Endothelial cell of umbilical vein (primary cell): ENCODE measurements at regions not wholly inside any gene's neighbourhood (a gene's known extent, or its start where the extent isn't known, plus 50 kb on each side); places are given as distances from the start of the nearest gene placed in this dataset.

Experiments used
- BruUV-seq: library from RNA; stranded (reverse); fragments of 400-500 nt; replicated peaks from 2 replicates; lab custom pipeline; 2021; lab: Mats Ljungman, UMichigan
- CTCF ChIA-PET: fragments of 300-600, 350-600 bp; sonication (Branson Sonifier 250); formaldehyde crosslinking; loops from one replicate; lab custom pipeline; 2021; ENCODE audit warnings: antibody characterized with exemption, inconsistent platforms; lab: Charles Lee
- POLR2A ChIA-PET: fragments of 300-600, 350-600 bp; sonication (Branson Sonifier 250); formaldehyde crosslinking; loops from one replicate; lab custom pipeline; 2021; ENCODE audit warnings: antibody characterized with exemption, inconsistent platforms; lab: Charles Lee
- DNase-seq: peaks from one replicate; pipeline ENCODE4 v3.0.0-alpha.2; 2011; ENCODE audit warnings: low read depth, low spot score
- FAIRE-seq: peaks from 2 replicates; lab custom pipeline; 2011; peaks lifted over from hg19 to GRCh38; lab: Jason Lieb, UNC
- H2AFZ ChIP-seq: 2 replicates; pipeline ENCODE4 v1.6.0; 2012; ENCODE audit warnings: low read depth, low read length, control low read depth, inconsistent platforms
- H3K27ac ChIP-seq: 2 replicates; pipeline ENCODE4 v1.5.1; 2011; ENCODE audit warnings: low read depth, mild to moderate bottlenecking, control low read depth, low read length, moderate library complexity; ENCODE audit not compliant: insufficient read depth
- H3K27me3 ChIP-seq, 2 experiments: 2 replicates each; pipeline versions ENCODE4 v1.6.0 to v1.6.1; 2011; ENCODE audit warnings: low read length in 2 of 2, mixed read lengths in 1 of 2; ENCODE audit not compliant: control insufficient read depth in 2 of 2, insufficient read depth in 2 of 2
- H3K36me3 ChIP-seq, 2 experiments: 2 replicates in 1 of 2; 3 replicates in 1 of 2; pipeline ENCODE4 v1.5.1; 2011; ENCODE audit warnings: low read length in 2 of 2, mild to moderate bottlenecking in 1 of 2, moderate library complexity in 1 of 2; ENCODE audit not compliant: control insufficient read depth in 2 of 2, insufficient read depth in 2 of 2; ENCODE audit errors: extremely low read depth in 1 of 2
- H3K4me1 ChIP-seq: 3 replicates; pipeline ENCODE4 v1.5.1; 2011; ENCODE audit warnings: mild to moderate bottlenecking, low read length; ENCODE audit not compliant: control insufficient read depth, insufficient read depth; ENCODE audit errors: extremely low read depth
- H3K4me2 ChIP-seq: 2 replicates; pipeline ENCODE4 v1.6.1; 2011; ENCODE audit warnings: low read length, control low read depth, mixed read lengths; ENCODE audit not compliant: insufficient read depth
- H3K4me3 ChIP-seq, 3 experiments: fragments of 200-600 bp in 1 of 3; sonication (generic), shearing (Covaris generic) in 1 of 3; replicated peaks in 1 of 3; 2 replicates each; pipeline ENCODE4 v1.5.1; 2011 to 2016; ENCODE audit warnings: control low read depth in 3 of 3, low read length in 3 of 3, mild to moderate bottlenecking in 2 of 3, inconsistent platforms in 1 of 3, low read depth in 1 of 3, moderate library complexity in 1 of 3; ENCODE audit not compliant: insufficient read depth in 1 of 3
- H3K79me2 ChIP-seq: 2 replicates; pipeline ENCODE4 v1.6.0; 2012; ENCODE audit warnings: low read length, inconsistent platforms; ENCODE audit not compliant: control insufficient read depth, insufficient read depth
- H3K9ac ChIP-seq: replicated peaks from 2 replicates; pipeline ENCODE3; 2011; ENCODE audit warnings: low read length, control low read depth; ENCODE audit not compliant: insufficient read depth; ENCODE audit errors: extremely low read depth
- H3K9me1 ChIP-seq: replicated peaks from 3 replicates; pipeline ENCODE4 v1.6.0; 2011; ENCODE audit warnings: mild to moderate bottlenecking, low read length; ENCODE audit not compliant: control insufficient read depth, insufficient read depth; ENCODE audit errors: extremely low read depth
- H3K9me3 ChIP-seq: replicated peaks from 2 replicates; pipeline ENCODE4 v1.5.1; 2012; ENCODE audit warnings: low read length, inconsistent platforms; ENCODE audit not compliant: control insufficient read depth, insufficient read depth
- H4K20me1 ChIP-seq: replicated peaks from 2 replicates; pipeline ENCODE3; 2011; ENCODE audit warnings: mild to moderate bottlenecking, low read length; ENCODE audit not compliant: control insufficient read depth, insufficient read depth; ENCODE audit errors: extremely low read depth
- CTCF ChIP-seq, 2 donors: IDR thresholded peaks; 1 replicate in 1 of 2; 2 replicates in 1 of 2; pipeline ENCODE4 v1.5.1; 2011; ENCODE audit warnings: low read length in 2 of 2, mild to moderate bottlenecking in 2 of 2, moderate library complexity in 2 of 2, control low read depth in 1 of 2, inconsistent platforms in 1 of 2, low read depth in 1 of 2; ENCODE audit not compliant: insufficient read depth in 1 of 2; ENCODE audit errors: extremely low read depth in 1 of 2
- EZH2 ChIP-seq: IDR thresholded peaks from 2 replicates; pipeline ENCODE4 v1.6.1; 2012; ENCODE audit warnings: borderline replicate concordance, low read depth, mild to moderate bottlenecking, moderate library complexity, low read length, inconsistent platforms; ENCODE audit not compliant: severe bottlenecking
- FOS ChIP-seq: IDR thresholded peaks from 2 replicates; pipeline ENCODE4 v1.6.1; 2011; ENCODE audit warnings: mild to moderate bottlenecking, low read length, moderate library complexity, borderline replicate concordance; ENCODE audit not compliant: insufficient read depth
- GATA2 ChIP-seq: IDR thresholded peaks from 2 replicates; pipeline ENCODE4 v1.7.0; 2011; ENCODE audit warnings: low read depth, mild to moderate bottlenecking, moderate library complexity, mixed read lengths, low read length; ENCODE audit not compliant: insufficient read length, insufficient read depth
- JUN ChIP-seq: IDR thresholded peaks from 2 replicates; pipeline ENCODE4 v1.6.1; 2011; ENCODE audit warnings: borderline replicate concordance, low read depth; ENCODE audit not compliant: insufficient read length, insufficient read depth
- MAX ChIP-seq: IDR thresholded peaks from 2 replicates; pipeline ENCODE4 v1.6.1; 2011; ENCODE audit not compliant: insufficient read depth, insufficient read length
- MYC ChIP-seq: IDR thresholded peaks from one replicate; pipeline ENCODE4 v1.6.1; 2011; ENCODE audit warnings: mild to moderate bottlenecking, low read depth, low read length
- POLR2A ChIP-seq: IDR thresholded peaks from 2 replicates; pipeline ENCODE4 v1.6.1; 2012; ENCODE audit warnings: low read depth, mild to moderate bottlenecking, control low read depth, low read length
- POLR2AphosphoS5 ChIP-seq: IDR thresholded peaks from 2 replicates; pipeline ENCODE4 v1.6.1; 2012; ENCODE audit warnings: low read depth, mild to moderate bottlenecking, control low read depth, low read length, moderate library complexity; ENCODE audit not compliant: insufficient read depth
- dilution Hi-C: fragments of 300-500 bp; cut with MboI; formaldehyde crosslinking; loops from one replicate; pipeline ENCODE4 v1.15.0; 2019; ENCODE audit warnings: low sequenced_read_pairs; ENCODE audit not compliant: extremely low pct_ligation_motif_present
- intact Hi-C: fragments of 100-400 bp; cut with micrococcal nuclease; formaldehyde crosslinking; loops from one replicate; pipeline ENCODE4 v1.10.0; 2022

GRCh38 chr1:58886611-58887010 is 102.8 kb upstream of the JUN start:
- peaks cover 49% of the 10 kb centered on the region for H3K4me1 ChIP-seq
- H3K4me3 ChIP-seq = no peak overlapping the region
- H3K36me3 ChIP-seq = no peaks in the 10 kb centered on the region
- H3K27ac ChIP-seq = no peak overlapping the region
- TF ChIP-seq GATA2 (no peak), EZH2 (no peak), FOS (no peak), MYC (no peak), POLR2A (no peak), JUN (no peak), CTCF (IDR thresholded peaks at IDR 0.05; ENCODE audit: extremely low read depth in 1 of 2, insufficient read depth in 1 of 2, low read depth in 1 of 2, low read length in 2 of 2) (no peak), POLR2AphosphoS5 (no peak), MAX (no peak)
- no peak overlapping the region for H3K9ac ChIP-seq
- ChIA-PET CTCF (interaction anchor here (1.2 to 1.7 kb wide), 3 partner anchors 10 to 873 kb away, joined by 5 to 7 read pairs (median 5); no protein-coding TSS in a partner anchor), POLR2A (no interaction called here)
- FAIRE-seq = no peak
- H2AFZ ChIP-seq = no peak overlapping the region
- no peaks in the 10 kb centered on the region for H4K20me1 ChIP-seq
- no peaks in the 10 kb centered on the region for H3K9me1 ChIP-seq
- BruUV-seq = no TSS peak
- no peaks in the 10 kb centered on the region for H3K27me3 ChIP-seq
- no peaks in the 10 kb centered on the region for H3K79me2 ChIP-seq
- intact Hi-C loops (loop anchor here (10.0 kb wide), 1 partner anchor 538 kb away; no protein-coding TSS in a partner anchor), dilution Hi-C loops (no loop called here)
- H3K4me2 ChIP-seq = no peak overlapping the region
- no peaks in the 10 kb centered on the region for H3K9me3 ChIP-seq
- DNase-seq = no peak
